Sigmoid colon (tissue), 6 donors: ENCODE measurements at regions not wholly inside any gene's neighbourhood (a gene's known extent, or its start where the extent isn't known, plus 50 kb on each side); places are given as distances from the start of the nearest gene placed in this dataset.
"Not testable (repeated sequence)": the region's sequence is repeated elsewhere in the genome, so short reads cannot be mapped to it uniquely, and the experiment has no call there.

ENCODE experiments used
- DNase-seq: peaks from one replicate; pipeline ENCODE4 v3.0.0-alpha.2; 2019
- H3K27ac ChIP-seq, 4 donors: fragments of 200-600 bp; sonication (generic); one replicate each; pipeline ENCODE4 v1.5.1; 2016 to 2019; ENCODE audit warnings: mild to moderate bottlenecking in 1 of 4
- H3K27me3 ChIP-seq, 3 donors: fragments of 200-600 bp; sonication (generic); one replicate each; pipeline ENCODE4 v1.5.1; 2019; ENCODE audit warnings: mild to moderate bottlenecking in 1 of 3
- H3K36me3 ChIP-seq, 4 donors: fragments of 200-600 bp; sonication (generic); one replicate each; pipeline ENCODE4 v1.5.1; 2016 to 2019
- H3K4me1 ChIP-seq, 4 donors: fragments of 200-600 bp; sonication (generic); one replicate each; pipeline ENCODE4 v1.5.1; 2017 to 2019
- H3K4me3 ChIP-seq, 4 donors: fragments of 200-600 bp; sonication (generic); one replicate each; pipeline ENCODE4 v1.5.1; 2017 to 2019; ENCODE audit warnings: mild to moderate bottlenecking in 2 of 4, moderate library complexity in 1 of 4
- H3K9me3 ChIP-seq, 4 donors: fragments of 200-600 bp in 3 of 4; sonication (generic) in 3 of 4; one replicate each; pipeline versions ENCODE4 v1.5.1 to v1.6.1; 2013 to 2019
- EP300 ChIP-seq, 4 donors: sonication (generic); formaldehyde crosslinking; IDR thresholded peaks; one replicate each; pipeline ENCODE4 v1.6.1; 2017; ENCODE audit warnings: antibody characterized with exemption in 4 of 4
- POLR2A ChIP-seq, 2 donors: fragments of 450-650 bp; IDR thresholded peaks; one replicate each; pipeline ENCODE4 v1.6.1; 2016; ENCODE audit warnings: antibody characterized with exemption in 2 of 2, mild to moderate bottlenecking in 2 of 2, moderate library complexity in 2 of 2
- POLR2AphosphoS5 ChIP-seq, 4 donors: sonication (generic); formaldehyde crosslinking; IDR thresholded peaks; one replicate each; pipeline ENCODE4 v1.6.1; 2017; ENCODE audit warnings: antibody characterized with exemption in 4 of 4
- WGBS, 2 donors: extraction: QIAGEN DNeasy Blood & Tissue Kit; methylation state at CpG; one replicate each; pipeline ENCODE4 v1.1.7; 2013; 5-methylcytosine and 5-hydroxymethylcytosine counted together
- intact Hi-C: fragments of 100-400 bp; cut with DNase I; formaldehyde crosslinking; loops from one replicate; pipeline ENCODE4 v1.15.1; 2023
- TF ChIP-seq, protein P1 (sequence below), 4 experiments: fragments of 450-650 bp in 3 of 4; fragments of 200-600 bp in 1 of 4; IDR thresholded peaks; one replicate each; pipeline ENCODE4 v1.5.1; 2016 to 2019; ENCODE audit warnings: antibody characterized with exemption in 4 of 4, mild to moderate bottlenecking in 3 of 4, moderate library complexity in 2 of 4
- donor health status: healthy with polysubstance abuse.
- donor health status: healthy.

- no peak for TF ChIP-seq POLR2A (IDR thresholded peaks at IDR 0.05)
- TF ChIP-seq POLR2AphosphoS5 (IDR thresholded peaks at IDR 0.05) = no peak
- TF ChIP-seq, protein P1, sequence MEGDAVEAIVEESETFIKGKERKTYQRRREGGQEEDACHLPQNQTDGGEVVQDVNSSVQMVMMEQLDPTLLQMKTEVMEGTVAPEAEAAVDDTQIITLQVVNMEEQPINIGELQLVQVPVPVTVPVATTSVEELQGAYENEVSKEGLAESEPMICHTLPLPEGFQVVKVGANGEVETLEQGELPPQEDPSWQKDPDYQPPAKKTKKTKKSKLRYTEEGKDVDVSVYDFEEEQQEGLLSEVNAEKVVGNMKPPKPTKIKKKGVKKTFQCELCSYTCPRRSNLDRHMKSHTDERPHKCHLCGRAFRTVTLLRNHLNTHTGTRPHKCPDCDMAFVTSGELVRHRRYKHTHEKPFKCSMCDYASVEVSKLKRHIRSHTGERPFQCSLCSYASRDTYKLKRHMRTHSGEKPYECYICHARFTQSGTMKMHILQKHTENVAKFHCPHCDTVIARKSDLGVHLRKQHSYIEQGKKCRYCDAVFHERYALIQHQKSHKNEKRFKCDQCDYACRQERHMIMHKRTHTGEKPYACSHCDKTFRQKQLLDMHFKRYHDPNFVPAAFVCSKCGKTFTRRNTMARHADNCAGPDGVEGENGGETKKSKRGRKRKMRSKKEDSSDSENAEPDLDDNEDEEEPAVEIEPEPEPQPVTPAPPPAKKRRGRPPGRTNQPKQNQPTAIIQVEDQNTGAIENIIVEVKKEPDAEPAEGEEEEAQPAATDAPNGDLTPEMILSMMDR (IDR thresholded peaks at IDR 0.05) = no peak
- no peak for TF ChIP-seq EP300 (IDR thresholded peaks at IDR 0.05)
- H3K9me3 ChIP-seq = no peaks in the 10 kb centered on the region
- no peak for DNase-seq
- H3K27ac ChIP-seq = no peak overlapping the region
- no peaks in the 10 kb centered on the region for H3K36me3 ChIP-seq
- H3K4me3 ChIP-seq = no peak overlapping the region
- H3K4me1 ChIP-seq = no peaks in the 10 kb centered on the region
- intact Hi-C loops = no loop called here
- H3K27me3 ChIP-seq = no peaks in the 10 kb centered on the region
- WGBS, 2 donors = 70 to 73% methylated on average over 1 of the region's 1 CpG
These were observed 186.0 kb upstream of the PTGFR start for GRCh38 chr1:78304761-78305160.

DNA sequence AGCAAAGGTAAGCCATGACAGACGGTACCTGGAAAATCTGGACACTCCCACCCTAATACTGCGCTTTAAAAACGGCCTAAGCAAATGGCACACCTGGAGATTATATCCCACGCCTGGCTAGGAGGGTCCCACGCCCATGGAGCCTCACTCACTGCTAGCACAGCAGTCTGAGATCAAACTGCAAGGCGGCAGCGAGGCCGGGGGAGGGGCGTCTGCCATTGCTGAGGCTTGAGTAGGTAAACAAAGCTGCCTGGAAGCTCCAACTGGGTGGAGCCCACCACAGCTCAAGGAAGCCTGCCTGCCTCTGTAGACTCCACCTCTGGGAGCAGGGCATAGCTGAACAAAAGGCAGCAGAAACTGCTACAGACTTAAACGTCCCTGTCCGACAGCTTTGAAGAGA is 180.5 kb upstream of the PTGFR start:
- H3K27ac ChIP-seq, H3K27me3 ChIP-seq, intact Hi-C loops, H3K36me3 ChIP-seq, DNase-seq, H3K9me3 ChIP-seq, H3K4me1 ChIP-seq, H3K4me3 ChIP-seq: not testable (repeated sequence)
- WGBS, 2 donors = 51 to 78% methylated on average over 11 of the region's 11 CpGs

GRCh38 chr1:78318011-78318410 is 172.8 kb upstream of the PTGFR start:
- 74 to 79% methylated on average over 2 of the region's 2 CpGs for WGBS, 2 donors
- Histone ChIP-seq H3K9me3 (no peaks in the 10 kb centered on the region), H3K27ac (no peak overlapping the region), H3K36me3 (no peaks in the 10 kb centered on the region), H3K4me3 (no peak overlapping the region), H3K4me1 (no peaks in the 10 kb centered on the region), H3K27me3 (no peaks in the 10 kb centered on the region)
- TF ChIP-seq POLR2AphosphoS5 (IDR thresholded peaks at IDR 0.05) (no peak), POLR2A (IDR thresholded peaks at IDR 0.05) (no peak), EP300 (IDR thresholded peaks at IDR 0.05) (no peak)
- TF ChIP-seq, protein P1 (IDR thresholded peaks at IDR 0.05) = no peak
- DNase-seq = no peak
- intact Hi-C loops = no loop called here

DNA sequence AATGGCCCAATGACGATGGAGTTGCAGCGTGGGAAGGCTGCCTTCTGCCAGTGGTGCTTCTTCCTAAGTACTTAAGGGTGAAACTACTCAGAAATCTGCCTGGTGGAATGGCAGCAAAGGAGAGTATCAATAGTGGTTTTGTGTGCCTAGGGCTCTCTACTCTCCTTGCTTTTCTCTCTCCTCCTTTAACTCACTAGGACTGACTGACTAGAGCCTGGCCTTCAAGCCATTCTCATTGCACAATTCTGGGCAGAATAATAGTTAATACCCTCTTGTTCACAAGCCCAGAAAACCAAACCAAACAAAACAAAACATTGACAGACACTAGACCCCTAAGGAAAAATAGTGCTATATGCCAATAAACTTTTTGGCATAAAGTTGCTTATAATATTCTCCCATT is 171.2 kb upstream of the PTGFR start:
- Histone ChIP-seq H3K27ac (no peak overlapping the region), H3K9me3 (no peaks in the 10 kb centered on the region), H3K4me1 (no peaks in the 10 kb centered on the region), H3K4me3 (no peak overlapping the region), H3K27me3 (no peaks in the 10 kb centered on the region), H3K36me3 (no peaks in the 10 kb centered on the region)
- 69 to 76% methylated on average over 2 of the region's 2 CpGs for WGBS, 2 donors
- DNase-seq = no peak
- intact Hi-C loops = no loop called here
- TF ChIP-seq, protein P1 (IDR thresholded peaks at IDR 0.05) = no peak
- TF ChIP-seq EP300 (IDR thresholded peaks at IDR 0.05) (no peak), POLR2AphosphoS5 (IDR thresholded peaks at IDR 0.05) (no peak), POLR2A (IDR thresholded peaks at IDR 0.05) (no peak)

DNA sequence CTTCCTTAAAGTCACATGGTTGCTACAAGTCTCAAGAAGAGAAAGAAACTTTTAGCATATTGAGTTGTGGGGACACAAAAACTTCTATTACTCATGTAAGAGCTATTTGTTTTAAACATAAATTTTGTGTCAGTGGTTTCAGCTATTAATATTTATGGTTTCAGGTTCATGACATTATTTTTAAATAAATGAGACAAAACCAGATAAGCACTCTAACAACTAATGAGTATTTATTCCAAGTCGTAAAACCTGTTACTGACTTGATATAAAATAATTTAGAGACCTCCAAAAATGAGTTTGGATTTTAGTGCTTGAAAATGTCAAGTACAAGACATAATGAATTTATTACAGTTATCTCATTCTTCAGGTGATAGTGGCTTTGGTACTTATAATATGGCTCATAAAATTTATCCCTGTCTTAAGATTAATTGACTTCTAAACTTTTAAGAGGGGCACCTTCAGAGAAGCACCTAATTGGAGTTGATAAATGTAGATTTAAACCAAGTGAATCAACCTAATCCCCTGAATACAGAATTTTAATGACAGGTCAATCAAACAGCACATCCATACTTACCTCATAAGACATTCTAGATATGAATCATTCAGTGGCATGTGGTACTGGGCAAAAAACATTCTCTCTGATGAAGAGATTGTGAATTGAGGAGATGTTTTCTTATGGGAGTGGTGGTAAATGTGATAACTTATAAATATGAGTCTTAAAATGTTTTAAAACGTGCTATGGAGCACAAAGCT is 167.7 kb upstream of the PTGFR start:
- no peak overlapping the region for H3K4me3 ChIP-seq
- H3K9me3 ChIP-seq = no peaks in the 10 kb centered on the region
- no peaks in the 10 kb centered on the region for H3K4me1 ChIP-seq
- no peak for DNase-seq
- no peak overlapping the region for H3K27ac ChIP-seq
- intact Hi-C loops = no loop called here
- no peaks in the 10 kb centered on the region for H3K36me3 ChIP-seq
- TF ChIP-seq, protein P1 (IDR thresholded peaks at IDR 0.05) = no peak
- no peak for TF ChIP-seq POLR2A (IDR thresholded peaks at IDR 0.05)
- no peak for TF ChIP-seq POLR2AphosphoS5 (IDR thresholded peaks at IDR 0.05)
- no peaks in the 10 kb centered on the region for H3K27me3 ChIP-seq
- 63 to 64% methylated on average over 2 of the region's 2 CpGs for WGBS, 2 donors
